ENCODE measurements at regions not wholly inside any gene's neighbourhood (a gene's known extent, or its start where the extent isn't known, plus 50 kb on each side); places are given as distances from the start of the nearest gene placed in this dataset.

- Histone ChIP-seq H3K9ac (ENCODE audit: low read length) (no peak overlapping the region), H3K9me3 (replicated peaks; ENCODE audit: insufficient read depth, low read length) (no peaks in the 10 kb centered on the region), H3K9me2 (replicated peaks; ENCODE audit: insufficient read depth, low read length) (no peaks in the 10 kb centered on the region), H3K4me3 (ENCODE audit: low read length) (no peak overlapping the region), H4K20me1 (ENCODE audit: insufficient read depth, low read length) (no peaks in the 10 kb centered on the region), H3K27ac (ENCODE audit: low read length) (no peak overlapping the region), H3K27me3 (replicated peaks; ENCODE audit: insufficient read depth, low read length) (no peaks in the 10 kb centered on the region), H3F3A (ENCODE audit: insufficient read depth, low read length) (no peaks in the 10 kb centered on the region), H3K4me1 (ENCODE audit: low read length) (no peaks in the 10 kb centered on the region), H3K36me3 (replicated peaks; ENCODE audit: insufficient read depth, low read length) (no peaks in the 10 kb centered on the region), H3K79me2 (ENCODE audit: low read length) (no peaks in the 10 kb centered on the region), H2AFZ (ENCODE audit: low read length) (no peak overlapping the region), H3K4me2 (ENCODE audit: low read depth, low read length) (no peak overlapping the region)
- no peak for DNase-seq
- TF ChIP-seq EZH2phosphoT487 (IDR thresholded peaks at IDR 0.05; ENCODE audit: low read length) (no peak), EZH2 (optimal IDR thresholded peaks at IDR 0.05; ENCODE audit: low read depth, low read length) (no peak), CTCF (IDR thresholded peaks at IDR 0.05; ENCODE audit: low read length) (no peak)
Observed at GRCh38 chr3:81951106-81951505, 189.7 kb upstream of the GBE1 start.

DNA sequence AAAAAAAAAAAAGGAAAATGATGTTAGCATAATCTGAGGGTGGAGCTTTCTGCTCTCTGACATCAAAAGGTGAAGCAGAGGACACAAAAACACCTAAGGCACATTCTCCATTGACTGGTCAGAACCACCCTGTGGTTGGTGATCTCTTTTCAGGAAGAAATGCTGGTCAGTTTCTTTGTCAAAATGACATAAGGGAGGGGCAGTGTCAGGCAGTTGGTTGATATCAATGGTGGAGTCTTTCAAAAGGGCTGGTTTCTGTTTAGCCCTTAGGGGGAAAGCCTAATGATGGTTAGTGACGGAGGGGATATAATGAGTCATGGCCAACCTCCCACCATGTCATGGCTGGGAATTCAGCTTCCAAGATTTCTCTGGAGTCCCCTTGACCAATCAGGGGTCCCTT lies 185.9 kb upstream of the GBE1 start:
- H3K9ac ChIP-seq (ENCODE audit: low read length): no peak overlapping the region
- H3K9me3 ChIP-seq (replicated peaks; ENCODE audit: insufficient read depth, low read length): no peaks in the 10 kb centered on the region
- no peaks in the 10 kb centered on the region for H3K36me3 ChIP-seq (replicated peaks; ENCODE audit: insufficient read depth, low read length)
- H3K9me2 ChIP-seq (replicated peaks; ENCODE audit: insufficient read depth, low read length): no peaks in the 10 kb centered on the region
- H3K27me3 ChIP-seq (replicated peaks; ENCODE audit: insufficient read depth, low read length): no peaks in the 10 kb centered on the region
- no peak for DNase-seq
- no peaks in the 10 kb centered on the region for H3K4me1 ChIP-seq (ENCODE audit: low read length)
- TF ChIP-seq CTCF (IDR thresholded peaks at IDR 0.05; ENCODE audit: low read length) (no peak), EZH2phosphoT487 (IDR thresholded peaks at IDR 0.05; ENCODE audit: low read length) (no peak), EZH2 (optimal IDR thresholded peaks at IDR 0.05; ENCODE audit: low read depth, low read length) (no peak)
- no peak overlapping the region for H3K27ac ChIP-seq (ENCODE audit: low read length)
- H4K20me1 ChIP-seq (ENCODE audit: insufficient read depth, low read length): no peaks in the 10 kb centered on the region
- H3F3A ChIP-seq (ENCODE audit: insufficient read depth, low read length): no peaks in the 10 kb centered on the region
- no peak overlapping the region for H3K4me3 ChIP-seq (ENCODE audit: low read length)
- H3K4me2 ChIP-seq (ENCODE audit: low read depth, low read length): no peak overlapping the region
- H3K79me2 ChIP-seq (ENCODE audit: low read length): no peaks in the 10 kb centered on the region
- H2AFZ ChIP-seq (ENCODE audit: low read length): no peak overlapping the region

DNA sequence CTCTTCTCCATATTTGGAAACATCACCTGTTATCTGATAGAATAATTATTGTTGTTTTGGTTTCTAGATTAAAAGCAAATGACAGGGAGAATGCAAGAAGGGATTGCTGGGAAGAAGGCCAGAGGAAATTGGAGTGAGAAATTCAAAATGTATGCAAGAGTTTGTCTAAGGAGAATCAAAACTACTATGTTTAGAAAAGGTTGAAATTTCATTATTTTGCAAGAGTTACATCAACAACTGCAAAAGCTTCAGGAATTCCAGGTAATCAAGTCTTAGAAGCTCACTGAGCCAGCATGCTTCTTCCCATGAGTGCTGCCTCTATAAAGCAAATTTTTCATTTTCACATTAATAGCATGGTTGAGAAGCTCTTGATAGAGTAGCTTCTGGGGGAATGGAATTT lies 177.2 kb upstream of the GBE1 start:
- no peaks in the 10 kb centered on the region for H3K9me3 ChIP-seq (replicated peaks; ENCODE audit: insufficient read depth, low read length)
- no peaks in the 10 kb centered on the region for H4K20me1 ChIP-seq (ENCODE audit: insufficient read depth, low read length)
- no peaks in the 10 kb centered on the region for H3K27me3 ChIP-seq (replicated peaks; ENCODE audit: insufficient read depth, low read length)
- no peaks in the 10 kb centered on the region for H3K9me2 ChIP-seq (replicated peaks; ENCODE audit: insufficient read depth, low read length)
- H3K27ac ChIP-seq (ENCODE audit: low read length): no peak overlapping the region
- H3K4me3 ChIP-seq (ENCODE audit: low read length): no peak overlapping the region
- H3K9ac ChIP-seq (ENCODE audit: low read length): no peak overlapping the region
- no peak for DNase-seq
- no peak for TF ChIP-seq CTCF (IDR thresholded peaks at IDR 0.05; ENCODE audit: low read length)
- TF ChIP-seq EZH2 (optimal IDR thresholded peaks at IDR 0.05; ENCODE audit: low read depth, low read length): no peak
- no peak for TF ChIP-seq EZH2phosphoT487 (IDR thresholded peaks at IDR 0.05; ENCODE audit: low read length)
- no peaks in the 10 kb centered on the region for H3K36me3 ChIP-seq (replicated peaks; ENCODE audit: insufficient read depth, low read length)
- no peak overlapping the region for H2AFZ ChIP-seq (ENCODE audit: low read length)
- no peak overlapping the region for H3K4me2 ChIP-seq (ENCODE audit: low read depth, low read length)
- H3K79me2 ChIP-seq (ENCODE audit: low read length): no peaks in the 10 kb centered on the region
- H3K4me1 ChIP-seq (ENCODE audit: low read length): no peaks in the 10 kb centered on the region
- H3F3A ChIP-seq (ENCODE audit: insufficient read depth, low read length): no peaks in the 10 kb centered on the region

All from MM.1S (cell line).